ENCODE measurements at regions not wholly inside any gene's neighbourhood (a gene's known extent, or its start where the extent isn't known, plus 50 kb on each side); places are given as distances from the start of the nearest gene placed in this dataset.

- no peak for DNase-seq (ENCODE audit: insufficient read length, low spot score)
- FAIRE-seq, result no peak
- TF ChIP-seq, protein P1, sequence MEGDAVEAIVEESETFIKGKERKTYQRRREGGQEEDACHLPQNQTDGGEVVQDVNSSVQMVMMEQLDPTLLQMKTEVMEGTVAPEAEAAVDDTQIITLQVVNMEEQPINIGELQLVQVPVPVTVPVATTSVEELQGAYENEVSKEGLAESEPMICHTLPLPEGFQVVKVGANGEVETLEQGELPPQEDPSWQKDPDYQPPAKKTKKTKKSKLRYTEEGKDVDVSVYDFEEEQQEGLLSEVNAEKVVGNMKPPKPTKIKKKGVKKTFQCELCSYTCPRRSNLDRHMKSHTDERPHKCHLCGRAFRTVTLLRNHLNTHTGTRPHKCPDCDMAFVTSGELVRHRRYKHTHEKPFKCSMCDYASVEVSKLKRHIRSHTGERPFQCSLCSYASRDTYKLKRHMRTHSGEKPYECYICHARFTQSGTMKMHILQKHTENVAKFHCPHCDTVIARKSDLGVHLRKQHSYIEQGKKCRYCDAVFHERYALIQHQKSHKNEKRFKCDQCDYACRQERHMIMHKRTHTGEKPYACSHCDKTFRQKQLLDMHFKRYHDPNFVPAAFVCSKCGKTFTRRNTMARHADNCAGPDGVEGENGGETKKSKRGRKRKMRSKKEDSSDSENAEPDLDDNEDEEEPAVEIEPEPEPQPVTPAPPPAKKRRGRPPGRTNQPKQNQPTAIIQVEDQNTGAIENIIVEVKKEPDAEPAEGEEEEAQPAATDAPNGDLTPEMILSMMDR (IDR thresholded peaks at IDR 0.05; ENCODE audit: insufficient read depth, missing control alignments), result no peak
Observed at GRCh38 chr16:16815641-16816040, 436.7 kb downstream of the NPIPA7 start.

DNA sequence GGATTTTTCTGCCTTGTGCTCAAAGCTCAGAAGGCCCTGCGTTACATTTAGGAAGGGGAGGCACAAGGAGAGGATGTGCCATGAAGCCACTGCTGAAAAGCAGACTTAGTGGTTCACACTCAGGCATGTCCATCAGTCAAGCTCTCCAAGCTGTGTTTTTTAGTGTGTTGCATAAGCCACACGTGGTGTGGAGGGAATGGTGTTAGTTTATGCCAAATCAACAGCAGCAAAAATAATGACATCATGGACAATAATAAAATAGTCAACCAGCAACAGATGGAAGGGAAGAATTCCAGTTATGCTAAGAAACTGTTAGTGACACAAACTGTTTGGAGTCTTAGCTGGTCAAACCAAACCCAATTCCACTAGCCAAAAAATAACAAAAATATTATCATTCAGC is 438.3 kb downstream of the NPIPA7 start:
- no peak for DNase-seq (ENCODE audit: insufficient read length, low spot score)
- TF ChIP-seq, protein P1 (IDR thresholded peaks at IDR 0.05; ENCODE audit: insufficient read depth, missing control alignments), result no peak
- no peak for FAIRE-seq

- DNase-seq (ENCODE audit: insufficient read length, low spot score) (no peak), FAIRE-seq (no peak)
- TF ChIP-seq, protein P1 (IDR thresholded peaks at IDR 0.05; ENCODE audit: insufficient read depth, missing control alignments), result no peak
Observed at GRCh38 chr16:16821261-16821660, 442.3 kb downstream of the NPIPA7 start.

GRCh38 chr16:16828913-16829398 is 450.0 kb downstream of the NPIPA7 start:
- TF ChIP-seq, protein P1 (IDR thresholded peaks at IDR 0.05; ENCODE audit: insufficient read depth, missing control alignments), result no peak
- DNase-seq (ENCODE audit: insufficient read length, low spot score) (no peak), FAIRE-seq (no peak)

GRCh38 chr16:16830401-16830800 is 451.5 kb downstream of the NPIPA7 start:
- TF ChIP-seq, protein P1 (IDR thresholded peaks at IDR 0.05; ENCODE audit: insufficient read depth, missing control alignments), result no peak
- no peak for FAIRE-seq
- no peak for DNase-seq (ENCODE audit: insufficient read length, low spot score)

DNA sequence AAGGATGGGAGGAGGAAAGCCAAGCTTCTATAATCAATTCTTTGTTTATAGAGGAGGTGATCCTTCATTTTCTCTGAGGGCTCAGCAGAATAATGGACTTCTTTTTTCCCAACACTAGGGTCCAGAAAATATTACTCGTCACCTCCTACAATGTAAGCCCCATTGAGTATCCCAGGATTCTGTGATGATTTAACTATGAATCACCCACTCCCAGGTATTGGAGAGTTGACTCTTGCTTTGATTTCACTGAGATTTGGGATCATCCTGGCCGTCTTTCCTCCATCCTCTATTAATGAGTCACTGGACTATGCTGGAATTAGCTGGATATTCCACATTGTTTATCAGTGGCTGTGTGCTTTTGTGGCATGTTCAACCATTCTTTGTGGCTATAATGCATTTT is 452.0 kb downstream of the NPIPA7 start:
- TF ChIP-seq, protein P1 (IDR thresholded peaks at IDR 0.05; ENCODE audit: insufficient read depth, missing control alignments), result no peak
- no peak for DNase-seq (ENCODE audit: insufficient read length, low spot score)
- no peak for FAIRE-seq

DNA sequence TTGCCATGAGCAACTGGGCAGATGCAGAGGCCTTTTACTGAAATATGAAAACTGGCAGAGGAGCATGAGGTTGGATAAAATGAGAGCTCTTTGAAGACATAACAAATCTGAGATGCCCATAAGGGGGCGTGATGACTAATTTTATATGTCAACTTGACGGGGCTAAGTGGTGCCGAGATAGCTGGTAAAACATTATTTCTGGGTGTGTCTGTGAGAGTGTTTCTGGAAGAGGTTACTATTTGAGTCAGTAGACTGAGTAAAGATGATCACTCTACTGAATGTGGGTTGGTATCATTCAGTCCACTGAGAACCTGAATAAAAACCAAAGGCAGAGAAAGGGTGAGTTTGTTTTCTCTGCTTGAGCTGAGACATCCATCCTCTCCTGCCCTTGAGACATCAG is 454.2 kb downstream of the NPIPA7 start:
- TF ChIP-seq, protein P1 (IDR thresholded peaks at IDR 0.05; ENCODE audit: insufficient read depth, missing control alignments), result no peak
- no peak for DNase-seq (ENCODE audit: insufficient read length, low spot score)
- FAIRE-seq, result no peak

Data from D721Med (cell line).